ENCODE measurements at regions not wholly inside any gene's neighbourhood (a gene's known extent, or its start where the extent isn't known, plus 50 kb on each side); places are given as distances from the start of the nearest gene placed in this dataset.

DNA sequence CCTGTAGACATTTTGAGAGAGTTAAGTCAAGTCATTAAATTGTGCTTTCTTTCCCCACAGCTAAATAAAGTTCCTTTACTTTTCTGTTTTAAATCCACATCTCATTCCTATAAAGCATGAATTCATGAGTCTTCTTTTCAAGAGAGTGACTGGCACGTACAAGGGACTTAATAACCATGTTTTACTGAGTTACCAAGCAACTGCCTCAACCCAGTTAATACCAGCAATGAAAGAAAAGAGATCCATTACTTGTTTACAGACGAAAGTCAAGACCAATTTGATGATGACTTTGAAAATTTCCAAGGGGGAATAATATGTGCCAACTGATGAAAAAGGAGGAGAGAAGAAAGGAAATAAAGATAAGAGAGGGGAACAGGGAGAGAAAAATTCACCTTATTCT is 1082.5 kb upstream of the GYPC start:
- TF ChIP-seq, protein P1, sequence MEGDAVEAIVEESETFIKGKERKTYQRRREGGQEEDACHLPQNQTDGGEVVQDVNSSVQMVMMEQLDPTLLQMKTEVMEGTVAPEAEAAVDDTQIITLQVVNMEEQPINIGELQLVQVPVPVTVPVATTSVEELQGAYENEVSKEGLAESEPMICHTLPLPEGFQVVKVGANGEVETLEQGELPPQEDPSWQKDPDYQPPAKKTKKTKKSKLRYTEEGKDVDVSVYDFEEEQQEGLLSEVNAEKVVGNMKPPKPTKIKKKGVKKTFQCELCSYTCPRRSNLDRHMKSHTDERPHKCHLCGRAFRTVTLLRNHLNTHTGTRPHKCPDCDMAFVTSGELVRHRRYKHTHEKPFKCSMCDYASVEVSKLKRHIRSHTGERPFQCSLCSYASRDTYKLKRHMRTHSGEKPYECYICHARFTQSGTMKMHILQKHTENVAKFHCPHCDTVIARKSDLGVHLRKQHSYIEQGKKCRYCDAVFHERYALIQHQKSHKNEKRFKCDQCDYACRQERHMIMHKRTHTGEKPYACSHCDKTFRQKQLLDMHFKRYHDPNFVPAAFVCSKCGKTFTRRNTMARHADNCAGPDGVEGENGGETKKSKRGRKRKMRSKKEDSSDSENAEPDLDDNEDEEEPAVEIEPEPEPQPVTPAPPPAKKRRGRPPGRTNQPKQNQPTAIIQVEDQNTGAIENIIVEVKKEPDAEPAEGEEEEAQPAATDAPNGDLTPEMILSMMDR (conservative IDR thresholded peaks at IDR 0.05; ENCODE audit: low read depth in 2 of 2), result no peak
- TF ChIP-seq, protein P2, sequence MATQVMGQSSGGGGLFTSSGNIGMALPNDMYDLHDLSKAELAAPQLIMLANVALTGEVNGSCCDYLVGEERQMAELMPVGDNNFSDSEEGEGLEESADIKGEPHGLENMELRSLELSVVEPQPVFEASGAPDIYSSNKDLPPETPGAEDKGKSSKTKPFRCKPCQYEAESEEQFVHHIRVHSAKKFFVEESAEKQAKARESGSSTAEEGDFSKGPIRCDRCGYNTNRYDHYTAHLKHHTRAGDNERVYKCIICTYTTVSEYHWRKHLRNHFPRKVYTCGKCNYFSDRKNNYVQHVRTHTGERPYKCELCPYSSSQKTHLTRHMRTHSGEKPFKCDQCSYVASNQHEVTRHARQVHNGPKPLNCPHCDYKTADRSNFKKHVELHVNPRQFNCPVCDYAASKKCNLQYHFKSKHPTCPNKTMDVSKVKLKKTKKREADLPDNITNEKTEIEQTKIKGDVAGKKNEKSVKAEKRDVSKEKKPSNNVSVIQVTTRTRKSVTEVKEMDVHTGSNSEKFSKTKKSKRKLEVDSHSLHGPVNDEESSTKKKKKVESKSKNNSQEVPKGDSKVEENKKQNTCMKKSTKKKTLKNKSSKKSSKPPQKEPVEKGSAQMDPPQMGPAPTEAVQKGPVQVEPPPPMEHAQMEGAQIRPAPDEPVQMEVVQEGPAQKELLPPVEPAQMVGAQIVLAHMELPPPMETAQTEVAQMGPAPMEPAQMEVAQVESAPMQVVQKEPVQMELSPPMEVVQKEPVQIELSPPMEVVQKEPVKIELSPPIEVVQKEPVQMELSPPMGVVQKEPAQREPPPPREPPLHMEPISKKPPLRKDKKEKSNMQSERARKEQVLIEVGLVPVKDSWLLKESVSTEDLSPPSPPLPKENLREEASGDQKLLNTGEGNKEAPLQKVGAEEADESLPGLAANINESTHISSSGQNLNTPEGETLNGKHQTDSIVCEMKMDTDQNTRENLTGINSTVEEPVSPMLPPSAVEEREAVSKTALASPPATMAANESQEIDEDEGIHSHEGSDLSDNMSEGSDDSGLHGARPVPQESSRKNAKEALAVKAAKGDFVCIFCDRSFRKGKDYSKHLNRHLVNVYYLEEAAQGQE (IDR thresholded peaks at IDR 0.05; ENCODE audit: unreplicated experiment), result no peak
- no peak for TF ChIP-seq EZH2phosphoT487 (IDR thresholded peaks at IDR 0.05; ENCODE audit: unreplicated experiment)
- TF ChIP-seq ETS1 (IDR thresholded peaks at IDR 0.05), result no peak
- no peak for TF ChIP-seq EZH2 (IDR thresholded peaks at IDR 0.05; ENCODE audit: low read depth, unreplicated experiment)
- no peak for TF ChIP-seq JUNB (IDR thresholded peaks at IDR 0.05; ENCODE audit: unreplicated experiment)
- TF ChIP-seq NANOG (IDR thresholded peaks at IDR 0.05; ENCODE audit: borderline replicate concordance), result no peak
